Stomach (tissue), 4 donors: ENCODE measurements at regions not wholly inside any gene's neighbourhood (a gene's known extent, or its start where the extent isn't known, plus 50 kb on each side); places are given as distances from the start of the nearest gene placed in this dataset.

Experiments used
- POLR2A ChIP-seq, 4 donors: fragments of 450-650 bp; IDR thresholded peaks; one replicate each; pipeline ENCODE4 v1.6.1; 2016; ENCODE audit warnings: antibody characterized with exemption in 4 of 4, control low read depth in 2 of 4, mild to moderate bottlenecking in 1 of 4, moderate library complexity in 1 of 4
- TF ChIP-seq, protein P1 (sequence below), 7 experiments: fragments of 450-650 bp in 4 of 7; fragments of 200-600 bp in 3 of 7; sonication (generic) in 3 of 7; IDR thresholded peaks; one replicate each; pipeline ENCODE4 v1.5.1; 2016 to 2019; ENCODE audit warnings: antibody characterized with exemption in 7 of 7, control low read depth in 2 of 7, mild to moderate bottlenecking in 1 of 7

DNA sequence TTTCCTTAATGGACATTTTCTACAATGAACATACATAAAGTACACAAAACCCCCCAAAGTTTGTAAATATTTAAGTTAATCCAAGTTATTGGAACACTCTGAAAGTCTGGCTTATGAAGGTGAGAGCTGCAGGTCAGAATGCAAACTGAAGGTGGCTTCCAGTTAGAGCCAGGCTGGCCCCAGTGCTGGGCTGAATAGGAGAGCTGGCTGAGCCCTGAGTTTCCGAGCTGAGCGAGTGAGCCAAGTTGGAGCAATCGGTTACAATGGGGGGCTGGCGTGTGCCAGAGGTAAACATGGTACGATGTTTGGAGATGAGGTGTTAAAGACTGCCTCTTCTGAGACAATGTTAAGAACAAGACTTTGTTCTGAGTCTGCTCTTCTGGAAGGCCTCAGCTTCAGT is 230.8 kb upstream of the MCTP2 start:
- TF ChIP-seq, protein P1, sequence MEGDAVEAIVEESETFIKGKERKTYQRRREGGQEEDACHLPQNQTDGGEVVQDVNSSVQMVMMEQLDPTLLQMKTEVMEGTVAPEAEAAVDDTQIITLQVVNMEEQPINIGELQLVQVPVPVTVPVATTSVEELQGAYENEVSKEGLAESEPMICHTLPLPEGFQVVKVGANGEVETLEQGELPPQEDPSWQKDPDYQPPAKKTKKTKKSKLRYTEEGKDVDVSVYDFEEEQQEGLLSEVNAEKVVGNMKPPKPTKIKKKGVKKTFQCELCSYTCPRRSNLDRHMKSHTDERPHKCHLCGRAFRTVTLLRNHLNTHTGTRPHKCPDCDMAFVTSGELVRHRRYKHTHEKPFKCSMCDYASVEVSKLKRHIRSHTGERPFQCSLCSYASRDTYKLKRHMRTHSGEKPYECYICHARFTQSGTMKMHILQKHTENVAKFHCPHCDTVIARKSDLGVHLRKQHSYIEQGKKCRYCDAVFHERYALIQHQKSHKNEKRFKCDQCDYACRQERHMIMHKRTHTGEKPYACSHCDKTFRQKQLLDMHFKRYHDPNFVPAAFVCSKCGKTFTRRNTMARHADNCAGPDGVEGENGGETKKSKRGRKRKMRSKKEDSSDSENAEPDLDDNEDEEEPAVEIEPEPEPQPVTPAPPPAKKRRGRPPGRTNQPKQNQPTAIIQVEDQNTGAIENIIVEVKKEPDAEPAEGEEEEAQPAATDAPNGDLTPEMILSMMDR (IDR thresholded peaks at IDR 0.05), result no peak
- no peak for TF ChIP-seq POLR2A (IDR thresholded peaks at IDR 0.05)
